ENCODE measurements at regions not wholly inside any gene's neighbourhood (a gene's known extent, or its start where the extent isn't known, plus 50 kb on each side); places are given as distances from the start of the nearest gene placed in this dataset.

GRCh38 chr5:166810721-166811120 lies 1480.7 kb upstream of the WWC1 start:
- Histone ChIP-seq H3K27ac (no peak overlapping the region), H3K36me3 (no peaks in the 10 kb centered on the region), H3K9me3 (no peaks in the 10 kb centered on the region), H3K4me1 (no peaks in the 10 kb centered on the region), H3K27me3 (no peaks in the 10 kb centered on the region), H3K4me3 (replicated peaks in 1 of 3) (no peak overlapping the region)
- TF ChIP-seq POLR2A (IDR thresholded peaks at IDR 0.05) = no peak
- no peak for TF ChIP-seq CTCF (IDR thresholded peaks at IDR 0.05)
- no peak for DNase-seq
- intact Hi-C loops (cut with DNase I) = no loop called here
- WGBS, 2 donors = 87 to 90% methylated on average over 3 of the region's 3 CpGs

GRCh38 chr5:166823360-166823759 lies 1468.1 kb upstream of the WWC1 start:
- Histone ChIP-seq H3K36me3 (no peaks in the 10 kb centered on the region), H3K9me3 (no peaks in the 10 kb centered on the region), H3K4me3 (replicated peaks in 1 of 3) (no peak overlapping the region), H3K4me1 (no peaks in the 10 kb centered on the region), H3K27me3 (no peaks in the 10 kb centered on the region), H3K27ac (no peak overlapping the region)
- intact Hi-C loops (cut with DNase I) = no loop called here
- 62 to 87% methylated on average over 1 of the region's 1 CpG for WGBS, 2 donors
- no peak for DNase-seq
- TF ChIP-seq CTCF (IDR thresholded peaks at IDR 0.05) (no peak), POLR2A (IDR thresholded peaks at IDR 0.05) (no peak)

- Histone ChIP-seq H3K27me3 (no peaks in the 10 kb centered on the region), H3K36me3 (no peaks in the 10 kb centered on the region), H3K27ac (no peak overlapping the region), H3K4me3 (replicated peaks in 1 of 3) (no peak overlapping the region), H3K4me1 (no peaks in the 10 kb centered on the region), H3K9me3 (no peaks in the 10 kb centered on the region)
- no peak for TF ChIP-seq POLR2A (IDR thresholded peaks at IDR 0.05)
- no peak for TF ChIP-seq CTCF (IDR thresholded peaks at IDR 0.05)
- intact Hi-C loops (cut with DNase I) = no loop called here
- WGBS, 2 donors = 32 to 37% methylated on average over 2 of the region's 2 CpGs
- no peak for DNase-seq
These were observed 1457.2 kb upstream of the WWC1 start for GRCh38 chr5:166834246-166834645.

- H3K36me3 ChIP-seq = no peaks in the 10 kb centered on the region
- no peaks in the 10 kb centered on the region for H3K9me3 ChIP-seq
- DNase-seq = peak in 1 of 2 donors; percentile 1
- H3K4me3 ChIP-seq (replicated peaks in 1 of 3) = no peak overlapping the region
- no peaks in the 10 kb centered on the region for H3K27me3 ChIP-seq
- WGBS, 2 donors = 80 to 87% methylated on average over 4 of the region's 4 CpGs
- intact Hi-C loops (cut with DNase I) = no loop called here
- TF ChIP-seq POLR2A (IDR thresholded peaks at IDR 0.05) (no peak), CTCF (IDR thresholded peaks at IDR 0.05) (no peak)
- H3K4me1 ChIP-seq = no peaks in the 10 kb centered on the region
- no peak overlapping the region for H3K27ac ChIP-seq
These were observed 1446.4 kb upstream of the WWC1 start for GRCh38 chr5:166845044-166845443.

GRCh38 chr5:166856791-166857190 lies 1434.7 kb upstream of the WWC1 start:
- H3K27me3 ChIP-seq = no peaks in the 10 kb centered on the region
- H3K9me3 ChIP-seq = no peaks in the 10 kb centered on the region
- intact Hi-C loops (cut with DNase I) = no loop called here
- WGBS, 2 donors = 85 to 88% methylated on average over 3 of the region's 3 CpGs
- H3K4me1 ChIP-seq = no peaks in the 10 kb centered on the region
- TF ChIP-seq POLR2A (IDR thresholded peaks at IDR 0.05) = no peak
- TF ChIP-seq CTCF (IDR thresholded peaks at IDR 0.05) = no peak
- no peak overlapping the region for H3K27ac ChIP-seq
- DNase-seq = no peak
- no peaks in the 10 kb centered on the region for H3K36me3 ChIP-seq
- H3K4me3 ChIP-seq (replicated peaks in 1 of 3) = no peak overlapping the region

All from thyroid gland (tissue), 4 donors.